Tibial nerve (tissue), 4 donors: ENCODE measurements at regions not wholly inside any gene's neighbourhood (a gene's known extent, or its start where the extent isn't known, plus 50 kb on each side); places are given as distances from the start of the nearest gene placed in this dataset.
"Not testable (repeated sequence)": the region's sequence is repeated elsewhere in the genome, so short reads cannot be mapped to it uniquely, and the experiment has no call there.

Experiments
- DNase-seq, 2 donors: peaks; one replicate each; pipeline ENCODE4 v3.0.0-alpha.2; 2019; ENCODE audit warnings: low spot score in 2 of 2
- H3K27ac ChIP-seq, 4 donors: fragments of 200-600 bp; sonication (generic) in 3 of 4; one replicate each; pipeline ENCODE4 v1.5.1; 2017 to 2019; ENCODE audit warnings: mild to moderate bottlenecking in 1 of 4
- H3K27me3 ChIP-seq, 2 donors: fragments of 200-600 bp; sonication (generic) in 1 of 2; one replicate each; pipeline versions ENCODE4 v1.5.1 to v1.6.0; 2017 to 2019
- H3K36me3 ChIP-seq, 3 donors: fragments of 200-600 bp; sonication (generic); one replicate each; pipeline ENCODE4 v1.5.1; 2018 to 2019
- H3K4me1 ChIP-seq, 4 donors: fragments of 200-600 bp; sonication (generic) in 3 of 4; one replicate each; pipeline ENCODE4 v1.5.1; 2017 to 2019
- H3K4me3 ChIP-seq, 4 donors: fragments of 200-600 bp; sonication (generic) in 3 of 4; one replicate each; pipeline ENCODE4 v1.5.1; 2017 to 2019; ENCODE audit warnings: mild to moderate bottlenecking in 1 of 4, moderate library complexity in 1 of 4
- H3K9me3 ChIP-seq, 4 donors: fragments of 200-600 bp; sonication (generic) in 3 of 4; one replicate each; pipeline ENCODE4 v1.5.1; 2017 to 2019
- CTCF ChIP-seq, 5 experiments: fragments of 200-600 bp in 3 of 5; fragments of 450-650 bp in 2 of 5; sonication (generic) in 3 of 5; IDR thresholded peaks; one replicate each; pipeline ENCODE4 v1.5.1; 2016 to 2019; ENCODE audit warnings: antibody characterized with exemption in 5 of 5, mild to moderate bottlenecking in 3 of 5, moderate library complexity in 2 of 5
- EP300 ChIP-seq, 2 donors: sonication (generic); formaldehyde crosslinking; IDR thresholded peaks; one replicate each; pipeline ENCODE4 v1.6.1; 2017; ENCODE audit warnings: antibody characterized with exemption in 2 of 2, mild to moderate bottlenecking in 1 of 2
- POLR2A ChIP-seq, 2 donors: fragments of 450-650 bp; IDR thresholded peaks; one replicate each; pipeline ENCODE4 v1.6.1; 2017; ENCODE audit warnings: antibody characterized with exemption in 2 of 2, mild to moderate bottlenecking in 2 of 2, moderate library complexity in 2 of 2
- WGBS, 2 donors: methylation state at CpG; one replicate each; pipeline ENCODE4 v1.1.5; 2018; 5-methylcytosine and 5-hydroxymethylcytosine counted together

GRCh38 chr1:199247891-199248290, 609.1 kb downstream of the PTPRC start:
- Histone ChIP-seq H3K27me3 (no peaks in the 10 kb centered on the region), H3K36me3 (no peaks in the 10 kb centered on the region), H3K4me3 (no peak overlapping the region), H3K4me1 (no peaks in the 10 kb centered on the region), H3K9me3 (no peaks in the 10 kb centered on the region), H3K27ac (no peak overlapping the region)
- TF ChIP-seq CTCF (IDR thresholded peaks at IDR 0.05) = no peak
- no peak for TF ChIP-seq EP300 (IDR thresholded peaks at IDR 0.05)
- TF ChIP-seq POLR2A (IDR thresholded peaks at IDR 0.05) = no peak
- no peak for DNase-seq

- not testable (repeated sequence) for H3K4me3 ChIP-seq, H3K27ac ChIP-seq, H3K4me1 ChIP-seq, DNase-seq, H3K36me3 ChIP-seq, H3K27me3 ChIP-seq
- WGBS, 2 donors = 97 to 100% methylated on average over 1 of the region's 1 CpG
- H3K9me3 ChIP-seq = peaks cover 0 to 19% (median 0%) of the 10 kb centered on the region in 4 donors
Observed at GRCh38 chr1:199254040-199254439, 615.2 kb downstream of the PTPRC start.

GRCh38 chr1:199261328-199261727, 622.5 kb downstream of the PTPRC start:
- WGBS, 2 donors = 88 to 90% methylated on average over 4 of the region's 4 CpGs
- H3K4me1 ChIP-seq = no peaks in the 10 kb centered on the region
- DNase-seq = no peak
- no peaks in the 10 kb centered on the region for H3K27me3 ChIP-seq
- H3K36me3 ChIP-seq = no peaks in the 10 kb centered on the region
- H3K27ac ChIP-seq = no peak overlapping the region
- H3K4me3 ChIP-seq = no peak overlapping the region
- H3K9me3 ChIP-seq = peaks cover 0 to 2% (median 0%) of the 10 kb centered on the region in 4 donors
- TF ChIP-seq POLR2A (IDR thresholded peaks at IDR 0.05) = no peak
- TF ChIP-seq CTCF (IDR thresholded peaks at IDR 0.05) = no peak
- no peak for TF ChIP-seq EP300 (IDR thresholded peaks at IDR 0.05)

- TF ChIP-seq EP300 (IDR thresholded peaks at IDR 0.05) (no peak), CTCF (IDR thresholded peaks at IDR 0.05) (no peak), POLR2A (IDR thresholded peaks at IDR 0.05) (no peak)
- Histone ChIP-seq H3K9me3 (no peaks in the 10 kb centered on the region), H3K36me3 (no peaks in the 10 kb centered on the region), H3K4me3 (no peak overlapping the region), H3K27me3 (no peaks in the 10 kb centered on the region), H3K27ac (no peak overlapping the region), H3K4me1 (no peaks in the 10 kb centered on the region)
- WGBS, 2 donors = 91 to 92% methylated on average over 2 of the region's 2 CpGs
- DNase-seq = no peak
Observed at GRCh38 chr1:199264283-199264682, 625.4 kb downstream of the PTPRC start.

GRCh38 chr1:199264911-199265310, 626.1 kb downstream of the PTPRC start:
- TF ChIP-seq POLR2A (IDR thresholded peaks at IDR 0.05) (no peak), CTCF (IDR thresholded peaks at IDR 0.05) (no peak), EP300 (IDR thresholded peaks at IDR 0.05) (no peak)
- no peaks in the 10 kb centered on the region for H3K9me3 ChIP-seq
- H3K36me3 ChIP-seq = no peaks in the 10 kb centered on the region
- no peak overlapping the region for H3K27ac ChIP-seq
- no peaks in the 10 kb centered on the region for H3K4me1 ChIP-seq
- WGBS, 2 donors = 71% methylated on average over 1 of the region's 1 CpG
- H3K4me3 ChIP-seq = no peak overlapping the region
- DNase-seq = no peak
- no peaks in the 10 kb centered on the region for H3K27me3 ChIP-seq

GRCh38 chr1:199265319-199265718, 626.5 kb downstream of the PTPRC start:
- TF ChIP-seq POLR2A (IDR thresholded peaks at IDR 0.05) (no peak), CTCF (IDR thresholded peaks at IDR 0.05) (no peak), EP300 (IDR thresholded peaks at IDR 0.05) (no peak)
- Histone ChIP-seq H3K27ac (no peak overlapping the region), H3K36me3 (no peaks in the 10 kb centered on the region), H3K4me1 (no peaks in the 10 kb centered on the region), H3K27me3 (no peaks in the 10 kb centered on the region), H3K4me3 (no peak overlapping the region), H3K9me3 (no peaks in the 10 kb centered on the region)
- no peak for DNase-seq
- WGBS, 2 donors = 84 to 85% methylated on average over 3 of the region's 3 CpGs
